ENCODE measurements at regions not wholly inside any gene's neighbourhood (a gene's known extent, or its start where the extent isn't known, plus 50 kb on each side); places are given as distances from the start of the nearest gene placed in this dataset.

GRCh38 chrX:63993936-63994335 lies 208.9 kb upstream of the ARHGEF9 start:
- Histone ChIP-seq H3K36me3 (replicated peaks in 1 of 2; ENCODE audit: control insufficient read depth in 1 of 2, insufficient read depth in 2 of 2, low read length in 2 of 2) (no peaks in the 10 kb centered on the region), H3K4me3 (replicated peaks in 1 of 3; ENCODE audit: low read depth in 2 of 3, low read length in 3 of 3) (no peak overlapping the region), H3K27me3 (ENCODE audit: control insufficient read depth in 2 of 2, insufficient read depth in 2 of 2, low read length in 2 of 2) (no peaks in the 10 kb centered on the region), H3K79me2 (ENCODE audit: insufficient read depth, low read length) (no peaks in the 10 kb centered on the region), H3K9me3 (replicated peaks in 1 of 2; ENCODE audit: control insufficient read depth in 1 of 2, insufficient read depth in 1 of 2, low read length in 2 of 2) (peaks cover 5 to 8% of the 10 kb centered on the region in 2 donors), H3K9ac (ENCODE audit: insufficient read depth, low read length, poor library complexity, severe bottlenecking) (no peak overlapping the region), H4K20me1 (ENCODE audit: insufficient read depth, low read length) (no peaks in the 10 kb centered on the region), H2AFZ (ENCODE audit: insufficient read depth, low read depth, low read length, poor library complexity, severe bottlenecking) (no peak overlapping the region), H3K4me1 (ENCODE audit: control insufficient read depth in 1 of 2, insufficient read depth in 2 of 2, low read length in 2 of 2) (no peaks in the 10 kb centered on the region), H3K27ac (ENCODE audit: low read depth in 1 of 2, low read length in 2 of 2) (no peak overlapping the region), H3K4me2 (replicated peaks; ENCODE audit: extremely low read depth, low read length, poor library complexity, severe bottlenecking) (no peak overlapping the region)
- intact Hi-C loops (cut with micrococcal nuclease) = no loop called here
- peak in 1 of 3 donors; percentile 8 for DNase-seq
- H3K27me3 Mint-ChIP-seq (ENCODE audit: low read depth in 3 of 3) = no peaks in the 10 kb centered on the region
- no peak for TF ChIP-seq CTCF (IDR thresholded peaks at IDR 0.05)
- no peak overlapping the region for H3K27ac Mint-ChIP-seq
- H3K36me3 Mint-ChIP-seq = no peaks in the 10 kb centered on the region
- WGBS (ENCODE audit: insufficient coverage) = no CpG with 5 or more reads among the region's 4 CpGs
- H3K9me3 Mint-ChIP-seq = peaks cover 3 to 22% (median 5%) of the 10 kb centered on the region in 7 donors
- H3K4me1 Mint-ChIP-seq = no peaks in the 10 kb centered on the region
- no peak overlapping the region for H3K4me3 Mint-ChIP-seq

- Histone ChIP-seq H2AFZ (ENCODE audit: insufficient read depth, low read depth, low read length, poor library complexity, severe bottlenecking) (no peak overlapping the region), H3K4me3 (replicated peaks in 1 of 3; ENCODE audit: low read depth in 2 of 3, low read length in 3 of 3) (no peak overlapping the region), H3K9ac (ENCODE audit: insufficient read depth, low read length, poor library complexity, severe bottlenecking) (no peak overlapping the region), H3K27ac (ENCODE audit: low read depth in 1 of 2, low read length in 2 of 2) (no peak overlapping the region), H3K9me3 (replicated peaks in 1 of 2; ENCODE audit: control insufficient read depth in 1 of 2, insufficient read depth in 1 of 2, low read length in 2 of 2) (peaks cover 12 to 13% of the 10 kb centered on the region in 2 donors), H3K4me1 (ENCODE audit: control insufficient read depth in 1 of 2, insufficient read depth in 2 of 2, low read length in 2 of 2) (no peaks in the 10 kb centered on the region), H3K27me3 (ENCODE audit: control insufficient read depth in 2 of 2, insufficient read depth in 2 of 2, low read length in 2 of 2) (no peaks in the 10 kb centered on the region), H3K4me2 (replicated peaks; ENCODE audit: extremely low read depth, low read length, poor library complexity, severe bottlenecking) (no peak overlapping the region), H3K79me2 (ENCODE audit: insufficient read depth, low read length) (no peaks in the 10 kb centered on the region), H4K20me1 (ENCODE audit: insufficient read depth, low read length) (no peaks in the 10 kb centered on the region), H3K36me3 (replicated peaks in 1 of 2; ENCODE audit: control insufficient read depth in 1 of 2, insufficient read depth in 2 of 2, low read length in 2 of 2) (no peaks in the 10 kb centered on the region)
- Mint-ChIP-seq H3K27ac (no peak overlapping the region), H3K9me3 (peaks cover 6 to 14% (median 9%) of the 10 kb centered on the region in 7 donors), H3K36me3 (no peaks in the 10 kb centered on the region), H3K4me3 (no peak overlapping the region), H3K27me3 (ENCODE audit: low read depth in 3 of 3) (peaks cover 0 to 3% (median 0%) of the 10 kb centered on the region in 3 donors), H3K4me1 (no peaks in the 10 kb centered on the region)
- no peak for DNase-seq
- 80% methylated on average over 1 of the region's 7 CpGs for WGBS (ENCODE audit: insufficient coverage)
- TF ChIP-seq CTCF (IDR thresholded peaks at IDR 0.05) = no peak
- intact Hi-C loops (cut with micrococcal nuclease) = no loop called here
Measured at GRCh38 chrX:63985906-63986305, 200.9 kb upstream of the ARHGEF9 start.

Data from CD14-positive monocyte (primary cell).